Ishikawa (cell line): ENCODE measurements at regions not wholly inside any gene's neighbourhood (a gene's known extent, or its start where the extent isn't known, plus 50 kb on each side); places are given as distances from the start of the nearest gene placed in this dataset.

Experiments used
- CEBPB ChIP-seq: IDR thresholded peaks from 2 replicates; pipeline ENCODE4 v1.6.1; 2012
- CREB1 ChIP-seq: IDR thresholded peaks from 2 replicates; pipeline ENCODE4 v1.6.1; 2012; ENCODE audit warnings: low read depth
- EGR1 ChIP-seq: IDR thresholded peaks from 2 replicates; pipeline ENCODE4 v1.6.1; 2012
- EP300 ChIP-seq: IDR thresholded peaks from 2 replicates; pipeline ENCODE4 v1.6.1; 2012; ENCODE audit warnings: borderline replicate concordance
- FOXM1 ChIP-seq: IDR thresholded peaks from 2 replicates; pipeline ENCODE4 v1.6.1; 2012; ENCODE audit warnings: low read depth, borderline replicate concordance
- MAX ChIP-seq: IDR thresholded peaks from 2 replicates; pipeline ENCODE4 v1.6.1; 2012
- RAD21 ChIP-seq: IDR thresholded peaks from 2 replicates; pipeline ENCODE4 v1.6.1; 2012; ENCODE audit warnings: low read depth
- REST ChIP-seq: IDR thresholded peaks from 2 replicates; pipeline ENCODE4 v1.6.1; 2012; ENCODE audit warnings: low read depth, mild to moderate bottlenecking
- TCF12 ChIP-seq: IDR thresholded peaks from 2 replicates; pipeline ENCODE4 v1.6.1; 2012; ENCODE audit warnings: low read depth
- TEAD4 ChIP-seq: IDR thresholded peaks from 2 replicates; pipeline ENCODE4 v1.6.1; 2012
- USF1 ChIP-seq: IDR thresholded peaks from 2 replicates; pipeline ENCODE4 v1.6.1; 2012
- YY1 ChIP-seq: IDR thresholded peaks from 2 replicates; pipeline ENCODE4 v1.6.1; 2012; ENCODE audit warnings: low read depth

- TF ChIP-seq FOXM1 (no peak), CEBPB (no peak), RAD21 (peak; percentile 90), EP300 (no peak), YY1 (no peak), USF1 (no peak), REST (no peak), MAX (no peak), TCF12 (no peak), CREB1 (no peak), TEAD4 (no peak), EGR1 (no peak)
Measured at GRCh38 chr14:65164068-65164824, 61.9 kb upstream of the MAX start.
